ENCODE measurements at regions not wholly inside any gene's neighbourhood (a gene's known extent, or its start where the extent isn't known, plus 50 kb on each side); places are given as distances from the start of the nearest gene placed in this dataset.

GRCh38 chr1:45259053-45259452 is 52.6 kb upstream of the ZSWIM5 start:
- no peak for TF ChIP-seq CTCF (IDR thresholded peaks at IDR 0.05)
- no peak for TF ChIP-seq POLR2A (IDR thresholded peaks at IDR 0.05)
- TF ChIP-seq POLR2AphosphoS5 (IDR thresholded peaks at IDR 0.05), result no peak
